D721Med (cell line): ENCODE measurements at regions not wholly inside any gene's neighbourhood (a gene's known extent, or its start where the extent isn't known, plus 50 kb on each side); places are given as distances from the start of the nearest gene placed in this dataset.

ENCODE experiments used
- DNase-seq: peaks from one replicate; pipeline ENCODE4 v3.0.0; 2011; ENCODE audit warnings: low spot score; ENCODE audit not compliant: insufficient read length
- FAIRE-seq: peaks from 2 replicates; lab custom pipeline; 2011; peaks lifted over from hg19 to GRCh38; lab: Jason Lieb, UNC
- TF ChIP-seq, protein P1 (sequence below): IDR thresholded peaks from 2 replicates; pipeline ENCODE4 v1.5.1; 2012; ENCODE audit warnings: mild to moderate bottlenecking, control low read depth; ENCODE audit not compliant: insufficient read depth; ENCODE audit errors: missing control alignments

DNA sequence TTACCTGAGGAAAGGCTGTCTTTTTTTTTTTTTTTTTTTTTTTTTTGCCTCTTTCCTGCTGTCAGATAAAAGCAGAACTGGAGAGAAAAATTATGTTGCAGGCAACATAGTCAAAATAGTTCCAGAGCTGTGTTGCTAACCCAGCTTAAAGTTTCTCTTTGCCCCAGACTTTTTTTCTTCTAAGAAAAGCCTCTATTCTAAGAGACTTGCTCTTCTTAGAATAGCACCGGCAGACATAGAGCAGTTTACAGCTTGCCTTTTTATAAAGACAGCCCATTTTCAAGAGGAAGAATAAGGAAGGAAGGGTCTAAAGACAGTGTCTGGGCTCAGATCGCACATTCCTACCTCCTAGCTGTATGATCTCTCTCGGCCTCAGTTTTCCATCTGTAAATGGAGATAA lies 88.7 kb downstream of the TENT5C start:
- DNase-seq (no peak), FAIRE-seq (no peak)

DNA sequence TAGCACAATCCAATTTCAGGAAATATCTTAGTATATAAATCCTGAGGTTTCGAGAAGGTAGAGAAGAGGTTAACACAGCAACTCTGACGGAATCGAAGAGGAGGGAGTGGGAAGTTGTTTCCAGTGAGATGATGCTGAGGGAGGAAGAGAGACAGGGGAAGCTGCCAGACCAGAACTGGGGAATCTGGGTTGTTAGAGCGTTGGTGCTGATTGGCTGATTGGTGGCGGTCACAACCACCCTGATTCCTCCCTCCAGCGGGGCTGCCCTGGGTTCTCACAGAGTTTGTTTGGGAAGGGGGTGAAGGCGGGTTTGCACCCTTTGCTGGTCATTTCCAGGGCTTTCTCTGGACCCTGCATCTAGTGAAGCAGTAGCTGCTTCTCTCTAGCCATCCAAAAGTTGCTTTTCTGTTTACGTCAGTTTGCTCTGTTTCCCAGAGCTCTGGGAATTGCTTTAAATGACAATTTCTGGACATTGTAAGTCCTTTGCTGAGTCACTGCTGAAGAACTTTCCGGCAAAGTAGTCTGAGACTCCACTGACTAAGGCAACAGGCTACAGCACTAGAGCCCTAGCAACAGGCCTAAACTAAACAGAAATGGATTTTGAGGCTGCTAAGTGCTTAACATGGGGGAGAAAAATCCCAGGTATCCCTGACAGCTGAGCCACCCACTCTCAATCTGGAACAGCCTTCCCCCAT lies 90.1 kb downstream of the TENT5C start:
- FAIRE-seq: no peak
- DNase-seq: no peak
- TF ChIP-seq, protein P1, sequence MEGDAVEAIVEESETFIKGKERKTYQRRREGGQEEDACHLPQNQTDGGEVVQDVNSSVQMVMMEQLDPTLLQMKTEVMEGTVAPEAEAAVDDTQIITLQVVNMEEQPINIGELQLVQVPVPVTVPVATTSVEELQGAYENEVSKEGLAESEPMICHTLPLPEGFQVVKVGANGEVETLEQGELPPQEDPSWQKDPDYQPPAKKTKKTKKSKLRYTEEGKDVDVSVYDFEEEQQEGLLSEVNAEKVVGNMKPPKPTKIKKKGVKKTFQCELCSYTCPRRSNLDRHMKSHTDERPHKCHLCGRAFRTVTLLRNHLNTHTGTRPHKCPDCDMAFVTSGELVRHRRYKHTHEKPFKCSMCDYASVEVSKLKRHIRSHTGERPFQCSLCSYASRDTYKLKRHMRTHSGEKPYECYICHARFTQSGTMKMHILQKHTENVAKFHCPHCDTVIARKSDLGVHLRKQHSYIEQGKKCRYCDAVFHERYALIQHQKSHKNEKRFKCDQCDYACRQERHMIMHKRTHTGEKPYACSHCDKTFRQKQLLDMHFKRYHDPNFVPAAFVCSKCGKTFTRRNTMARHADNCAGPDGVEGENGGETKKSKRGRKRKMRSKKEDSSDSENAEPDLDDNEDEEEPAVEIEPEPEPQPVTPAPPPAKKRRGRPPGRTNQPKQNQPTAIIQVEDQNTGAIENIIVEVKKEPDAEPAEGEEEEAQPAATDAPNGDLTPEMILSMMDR: no peak

More for the DNA sequence above, 88.7 kb downstream of the TENT5C start:
- TF ChIP-seq, protein P1: no peak

DNA sequence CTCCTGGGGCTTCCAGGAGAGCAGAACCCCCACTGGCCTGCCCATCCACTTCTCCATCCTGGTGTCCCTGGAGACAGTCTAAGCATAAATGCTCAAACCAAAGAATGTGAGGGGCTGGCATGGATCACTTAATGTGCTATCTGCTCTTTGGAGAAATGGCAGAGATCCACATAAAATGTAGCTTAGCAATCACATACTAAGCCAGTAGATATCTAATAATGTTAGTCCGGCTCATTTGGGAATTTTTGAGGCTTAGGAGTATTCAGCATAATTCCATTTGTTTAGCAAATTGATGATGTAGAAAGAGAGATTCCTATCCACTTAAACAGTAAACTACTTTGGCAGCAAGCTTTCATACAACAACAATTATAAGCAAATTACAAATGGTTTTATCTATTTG lies 90.7 kb downstream of the TENT5C start:
- DNase-seq: no peak
- TF ChIP-seq, protein P1: no peak
- FAIRE-seq: no peak

DNA sequence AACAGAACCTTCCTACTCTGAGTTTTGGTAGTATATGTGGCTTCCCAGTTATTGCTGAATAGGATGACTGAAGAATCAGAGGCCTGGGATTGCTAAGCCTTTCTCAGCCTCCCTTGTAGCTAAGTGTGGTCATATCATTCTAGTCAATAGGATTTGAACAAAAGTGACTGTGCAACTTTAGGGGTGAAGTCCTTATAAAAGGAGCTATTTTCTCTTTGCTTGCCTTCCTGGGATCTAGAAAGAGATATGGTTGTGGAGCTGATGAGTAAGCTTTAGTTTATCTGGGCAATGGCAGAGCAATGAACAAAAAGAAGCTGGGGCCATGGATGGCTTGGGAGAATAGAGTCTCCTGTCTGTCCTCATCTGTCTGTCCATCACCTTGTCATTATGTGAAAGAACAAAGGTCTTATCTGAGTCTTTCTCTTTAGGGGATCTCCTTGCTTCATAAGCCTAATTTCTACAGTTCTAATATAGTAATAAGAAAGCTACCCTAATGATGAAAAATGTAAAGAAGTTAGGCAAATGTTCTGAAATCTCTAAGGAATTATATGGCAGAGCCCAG lies 91.5 kb downstream of the TENT5C start:
- no peak for FAIRE-seq
- DNase-seq: no peak
- TF ChIP-seq, protein P1: no peak

DNA sequence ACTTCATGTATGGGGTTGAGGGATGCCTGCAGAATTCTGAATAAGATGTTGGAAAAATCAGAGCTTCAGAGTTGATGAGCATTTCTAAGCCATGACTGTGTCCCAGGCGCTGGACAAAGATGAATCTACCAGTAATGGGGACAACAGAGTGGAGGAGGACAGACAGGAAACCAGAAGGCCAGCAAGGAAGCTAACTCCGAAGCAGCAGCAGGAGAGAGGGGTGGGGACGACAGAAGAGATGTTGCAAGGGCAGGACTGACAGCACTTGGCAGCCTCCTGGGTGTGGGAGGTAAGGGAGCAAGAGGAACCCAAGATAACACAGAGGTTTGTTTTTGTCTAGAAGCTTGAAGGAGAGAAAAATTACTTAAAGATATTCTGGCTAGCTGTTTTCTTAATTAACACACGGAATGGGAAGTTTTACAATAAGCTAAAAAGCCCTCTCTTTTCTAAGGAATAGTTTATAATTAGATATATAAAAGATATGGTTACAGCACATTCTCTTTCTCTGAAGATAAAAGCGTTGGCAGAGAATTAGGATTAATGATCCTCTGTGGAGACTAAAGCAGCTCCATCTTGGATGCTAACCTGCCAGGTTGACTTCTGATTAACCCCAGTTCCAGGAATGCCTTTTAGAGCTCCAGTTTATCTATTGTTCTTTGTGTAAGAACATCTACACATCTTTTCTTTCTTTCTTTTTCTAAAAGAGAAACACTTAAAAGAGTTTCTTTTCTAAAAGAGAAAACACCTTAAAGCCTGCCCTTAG lies 92.7 kb downstream of the TENT5C start:
- FAIRE-seq: no peak
- no peak for DNase-seq
- TF ChIP-seq, protein P1: no peak

DNA sequence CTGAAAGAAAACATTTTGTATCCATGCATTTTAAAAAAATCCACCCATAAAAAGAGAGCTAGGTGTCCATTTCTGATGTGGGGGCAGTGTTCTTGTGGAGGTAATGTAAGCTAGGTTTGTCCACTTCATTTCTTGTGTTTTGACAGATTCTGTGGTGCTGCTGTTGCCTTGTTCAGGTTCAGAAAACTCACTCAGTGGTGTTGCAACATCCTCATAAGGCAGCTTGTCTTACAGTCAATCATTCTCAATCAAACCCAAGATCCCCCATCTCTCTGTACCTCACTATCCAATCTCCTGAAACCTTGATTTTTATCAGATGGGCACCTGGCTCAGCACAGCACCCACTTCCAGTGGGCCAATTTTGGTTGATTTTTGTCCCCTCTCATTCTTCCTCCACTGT lies 94.1 kb downstream of the TENT5C start:
- TF ChIP-seq, protein P1: no peak
- DNase-seq (no peak), FAIRE-seq (no peak)
